HG03064 (cell line): ENCODE measurements at regions not wholly inside any gene's neighbourhood (a gene's known extent, or its start where the extent isn't known, plus 50 kb on each side); places are given as distances from the start of the nearest gene placed in this dataset.
"Not testable (repeated sequence)": the region's sequence is repeated elsewhere in the genome, so short reads cannot be mapped to it uniquely, and the experiment has no call there.

Source experiments
- ATAC-seq: cut with Tn5 transposase; IDR thresholded peaks from one replicate; pipeline ENCODE4 v1.9.1; 2021; ENCODE audit warnings: low read depth; ENCODE audit not compliant: unreplicated experiment

GRCh38 chr16:5979905-5980550 is 882.4 kb upstream of the EEF2KMT start:
- no peak for ATAC-seq

- no peak for ATAC-seq
Observed at GRCh38 chr16:5977329-5977728, 879.7 kb upstream of the EEF2KMT start.

- ATAC-seq, result no peak
Observed at GRCh38 chr16:5972747-5973146, 875.2 kb upstream of the EEF2KMT start.

- ATAC-seq, result no peak
Observed at GRCh38 chr16:5971924-5972323, 874.3 kb upstream of the EEF2KMT start.

- no peak for ATAC-seq
Observed at GRCh38 chr16:5971106-5971505, 873.5 kb upstream of the EEF2KMT start.

- no peak for ATAC-seq
Observed at GRCh38 chr16:5966004-5966403, 868.4 kb upstream of the EEF2KMT start.

GRCh38 chr16:5965321-5965720 is 867.7 kb upstream of the EEF2KMT start:
- no peak for ATAC-seq

- ATAC-seq, result no peak
Observed at GRCh38 chr16:5951486-5951885, 853.9 kb upstream of the EEF2KMT start.

GRCh38 chr16:5944971-5945370 is 847.4 kb upstream of the EEF2KMT start:
- ATAC-seq, result no peak

- ATAC-seq, result no peak
Observed at GRCh38 chr16:5938607-5939006, 841.0 kb upstream of the EEF2KMT start.

- ATAC-seq, result no peak
Observed at GRCh38 chr16:5932906-5933305, 835.3 kb upstream of the EEF2KMT start.

GRCh38 chr16:5928476-5929065 is 831.0 kb upstream of the EEF2KMT start:
- no peak for ATAC-seq

- ATAC-seq, result no peak
Observed at GRCh38 chr16:5925850-5926249, 828.3 kb upstream of the EEF2KMT start.

GRCh38 chr16:5922686-5923085 is 825.1 kb upstream of the EEF2KMT start:
- no peak for ATAC-seq

- ATAC-seq, result no peak
Observed at GRCh38 chr16:5918567-5919130, 821.1 kb upstream of the EEF2KMT start.

GRCh38 chr16:5917436-5918195 is 820.0 kb upstream of the EEF2KMT start:
- ATAC-seq, result no peak

- ATAC-seq, result no peak
Observed at GRCh38 chr16:5916711-5917191, 819.2 kb upstream of the EEF2KMT start.

GRCh38 chr16:5911241-5911640 is 813.6 kb upstream of the EEF2KMT start:
- ATAC-seq, result no peak

GRCh38 chr16:5909556-5909955 is 812.0 kb upstream of the EEF2KMT start:
- ATAC-seq, result not testable (repeated sequence)

GRCh38 chr16:5907544-5907943 is 809.9 kb upstream of the EEF2KMT start:
- ATAC-seq, result no peak

GRCh38 chr16:5906351-5906750 is 808.8 kb upstream of the EEF2KMT start:
- ATAC-seq, result no peak
